Thoracic aorta (tissue), 2 donors: ENCODE measurements at regions not wholly inside any gene's neighbourhood (a gene's known extent, or its start where the extent isn't known, plus 50 kb on each side); places are given as distances from the start of the nearest gene placed in this dataset.

Experiments used
- ATAC-seq: fragments of 150-250 bp; one replicate; pipeline ENCODE4 v1.8.0; 2017; ENCODE audit warnings: low read depth; ENCODE audit not compliant: insufficient number of reproducible peaks, low FRiP score
- DNase-seq: peaks from one replicate; pipeline ENCODE4 v3.0.0-alpha.2; 2020; ENCODE audit warnings: low spot score
- H3K27ac ChIP-seq, 2 donors: fragments of 200-600 bp; sonication (generic); 1 replicate in 1 of 2; 2 replicates in 1 of 2; pipeline ENCODE4 v1.5.1; 2016; ENCODE audit warnings: mild to moderate bottlenecking in 2 of 2, moderate library complexity in 2 of 2
- H3K27me3 ChIP-seq: fragments of 200-600 bp; sonication (generic); replicated peaks from 2 replicates; pipeline ENCODE4 v1.6.0; 2016; ENCODE audit warnings: mild to moderate bottlenecking; ENCODE audit not compliant: insufficient read depth
- H3K36me3 ChIP-seq: fragments of 200-600 bp; sonication (generic); one replicate; pipeline ENCODE4 v1.5.1; 2016
- H3K4me1 ChIP-seq, 2 donors: fragments of 200-600 bp; sonication (generic); 1 replicate in 1 of 2; 2 replicates in 1 of 2; pipeline versions ENCODE4 v1.5.1 to v1.6.0; 2016; ENCODE audit warnings: low read depth in 2 of 2, mild to moderate bottlenecking in 1 of 2; ENCODE audit not compliant: control insufficient read depth in 1 of 2
- H3K4me3 ChIP-seq: fragments of 200-600 bp; sonication (generic); 2 replicates; pipeline ENCODE4 v1.5.1; 2016; ENCODE audit warnings: mild to moderate bottlenecking
- H3K9me3 ChIP-seq: fragments of 200-600 bp; sonication (generic); 2 replicates; pipeline ENCODE4 v1.5.1; 2016
- TF ChIP-seq, protein P1 (sequence below): fragments of 200-600 bp; sonication (generic); IDR thresholded peaks from one replicate; pipeline ENCODE4 v1.5.1; 2019; ENCODE audit warnings: antibody characterized with exemption

DNA sequence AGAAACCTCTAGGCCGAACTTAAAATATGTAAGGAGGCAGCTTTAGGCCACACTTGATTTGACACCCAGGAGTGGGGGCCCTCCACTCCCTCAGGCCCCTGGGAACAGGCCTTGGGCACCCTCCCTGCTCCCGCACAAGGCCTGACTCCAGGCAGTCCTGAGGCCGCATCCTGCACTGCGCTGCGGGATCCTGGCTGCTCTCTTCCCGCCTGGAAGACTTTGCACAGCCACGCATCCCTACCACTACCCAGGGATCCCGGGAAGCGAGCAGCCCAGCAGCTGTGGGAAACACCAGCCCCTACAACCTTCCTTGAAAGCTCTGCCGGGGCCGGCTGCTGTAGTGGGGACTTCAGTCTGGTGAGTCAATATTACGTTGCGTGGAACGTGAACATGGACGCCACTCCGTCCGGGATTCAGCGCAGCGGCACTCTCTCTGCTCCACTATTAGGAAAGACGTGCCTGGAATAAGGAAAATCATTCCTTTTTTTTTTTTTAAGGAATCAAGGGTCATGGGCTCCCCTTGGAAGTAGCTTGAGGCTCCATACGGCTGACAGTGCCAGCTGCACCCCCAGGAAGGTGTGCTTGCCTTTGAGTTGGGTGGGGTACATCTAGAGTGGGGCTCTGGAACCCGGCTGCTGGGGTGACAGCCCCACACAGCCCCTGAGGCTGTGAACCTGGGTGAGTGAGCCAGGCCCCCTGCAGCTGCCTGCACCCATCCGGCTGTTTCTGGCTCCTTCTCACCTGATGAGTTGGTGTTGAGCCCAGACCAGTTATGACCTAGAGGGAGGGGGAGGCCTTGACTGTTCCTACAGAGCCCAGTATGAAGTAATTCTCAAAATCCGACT, 119.2 kb upstream of the TMEM18 start:
- DNase-seq (no peak), ATAC-seq (no peak)
- Histone ChIP-seq H3K9me3 (no peaks in the 10 kb centered on the region), H3K4me3 (no peak overlapping the region), H3K36me3 (no peaks in the 10 kb centered on the region), H3K27ac (no peak overlapping the region), H3K4me1 (no peaks in the 10 kb centered on the region), H3K27me3 (no peaks in the 10 kb centered on the region)
- TF ChIP-seq, protein P1, sequence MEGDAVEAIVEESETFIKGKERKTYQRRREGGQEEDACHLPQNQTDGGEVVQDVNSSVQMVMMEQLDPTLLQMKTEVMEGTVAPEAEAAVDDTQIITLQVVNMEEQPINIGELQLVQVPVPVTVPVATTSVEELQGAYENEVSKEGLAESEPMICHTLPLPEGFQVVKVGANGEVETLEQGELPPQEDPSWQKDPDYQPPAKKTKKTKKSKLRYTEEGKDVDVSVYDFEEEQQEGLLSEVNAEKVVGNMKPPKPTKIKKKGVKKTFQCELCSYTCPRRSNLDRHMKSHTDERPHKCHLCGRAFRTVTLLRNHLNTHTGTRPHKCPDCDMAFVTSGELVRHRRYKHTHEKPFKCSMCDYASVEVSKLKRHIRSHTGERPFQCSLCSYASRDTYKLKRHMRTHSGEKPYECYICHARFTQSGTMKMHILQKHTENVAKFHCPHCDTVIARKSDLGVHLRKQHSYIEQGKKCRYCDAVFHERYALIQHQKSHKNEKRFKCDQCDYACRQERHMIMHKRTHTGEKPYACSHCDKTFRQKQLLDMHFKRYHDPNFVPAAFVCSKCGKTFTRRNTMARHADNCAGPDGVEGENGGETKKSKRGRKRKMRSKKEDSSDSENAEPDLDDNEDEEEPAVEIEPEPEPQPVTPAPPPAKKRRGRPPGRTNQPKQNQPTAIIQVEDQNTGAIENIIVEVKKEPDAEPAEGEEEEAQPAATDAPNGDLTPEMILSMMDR: no peak

DNA sequence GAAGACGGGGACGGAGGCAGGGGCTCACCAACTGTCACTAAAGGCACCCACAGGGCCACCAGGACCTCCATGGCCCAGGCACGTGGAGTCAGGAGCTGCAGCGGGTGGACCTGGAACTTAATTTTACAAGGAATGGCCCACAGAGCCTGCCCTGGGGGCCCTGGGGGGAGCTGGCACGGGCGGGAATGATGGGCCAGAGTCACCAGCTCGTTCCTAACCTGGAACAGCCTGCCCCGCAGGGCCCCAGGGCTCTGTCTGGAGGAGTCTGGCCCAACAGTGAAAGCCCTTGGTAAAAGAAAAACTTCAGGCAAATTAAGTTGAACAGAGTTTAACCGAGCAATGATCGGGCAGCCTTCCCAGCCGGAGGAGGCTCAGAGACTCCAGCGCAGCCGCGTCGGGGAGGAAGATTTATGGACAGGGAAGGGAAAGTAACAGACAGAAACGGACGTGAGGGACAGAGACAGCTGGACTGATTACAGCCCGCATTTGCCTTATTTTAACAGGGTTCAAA, 118.4 kb upstream of the TMEM18 start:
- Histone ChIP-seq H3K9me3 (no peaks in the 10 kb centered on the region), H3K36me3 (no peaks in the 10 kb centered on the region), H3K27me3 (no peaks in the 10 kb centered on the region), H3K4me3 (no peak overlapping the region), H3K4me1 (no peaks in the 10 kb centered on the region), H3K27ac (no peak overlapping the region)
- no peak for DNase-seq
- TF ChIP-seq, protein P1: no peak
- no peak for ATAC-seq

DNA sequence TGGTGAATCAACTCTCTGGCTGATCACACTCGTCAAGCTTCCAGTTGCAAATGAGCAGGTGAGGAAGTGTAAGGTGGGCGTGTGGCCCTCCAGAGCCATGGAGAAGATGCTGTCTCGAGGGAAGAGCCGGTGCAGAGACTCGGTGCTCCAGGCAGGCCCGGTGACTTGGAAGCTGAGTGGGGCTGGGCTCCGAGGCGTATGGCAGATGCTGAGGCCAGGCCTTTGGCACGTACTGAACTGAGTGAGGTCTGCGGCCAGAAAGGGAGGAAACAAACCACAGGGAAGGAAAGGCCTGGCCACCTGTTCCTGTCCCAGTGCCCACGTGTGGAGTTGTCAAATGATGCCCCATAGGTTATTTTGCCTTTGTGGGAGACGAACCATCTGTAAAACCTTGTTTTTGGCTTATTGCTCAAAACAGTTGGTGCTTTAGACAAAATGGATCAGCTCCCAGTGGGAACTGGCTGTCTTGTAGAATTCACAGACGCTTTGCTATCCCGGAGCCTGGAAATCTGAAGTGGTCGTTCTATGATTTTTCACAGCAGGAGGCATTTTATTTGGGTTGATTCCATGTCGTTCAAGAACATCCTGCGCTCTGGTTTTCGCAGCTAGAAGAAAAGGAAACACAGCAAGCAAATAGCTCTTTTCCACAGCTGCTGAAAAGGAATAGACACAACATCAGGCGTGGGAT, 117.5 kb upstream of the TMEM18 start:
- H3K27me3 ChIP-seq: no peaks in the 10 kb centered on the region
- no peaks in the 10 kb centered on the region for H3K9me3 ChIP-seq
- no peaks in the 10 kb centered on the region for H3K4me1 ChIP-seq
- H3K4me3 ChIP-seq: no peak overlapping the region
- no peaks in the 10 kb centered on the region for H3K36me3 ChIP-seq
- TF ChIP-seq, protein P1: no peak
- ATAC-seq (no peak), DNase-seq (no peak)
- no peak overlapping the region for H3K27ac ChIP-seq

DNA sequence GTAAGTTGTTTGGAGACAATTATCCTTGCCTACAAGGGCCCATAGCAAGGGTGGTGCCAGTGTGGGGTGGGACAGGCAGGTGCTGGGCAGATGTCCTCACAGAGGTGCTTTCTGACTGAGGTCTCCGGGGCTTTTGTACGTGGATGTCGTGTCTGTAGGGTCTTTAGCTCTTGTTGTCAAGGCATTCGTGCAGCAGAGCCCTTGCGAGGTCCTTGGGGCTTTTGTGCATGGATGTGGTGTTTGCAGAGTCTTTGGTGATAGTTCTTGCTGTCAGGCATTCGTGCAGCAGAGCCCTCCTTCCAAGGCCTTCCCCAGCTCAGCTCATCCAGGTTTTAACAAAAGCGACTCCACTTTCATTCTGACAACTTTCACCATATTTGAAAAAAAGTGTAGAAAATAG, 116.0 kb upstream of the TMEM18 start:
- Histone ChIP-seq H3K4me3 (no peak overlapping the region), H3K27me3 (no peaks in the 10 kb centered on the region), H3K4me1 (no peaks in the 10 kb centered on the region), H3K9me3 (no peaks in the 10 kb centered on the region), H3K27ac (no peak overlapping the region), H3K36me3 (no peaks in the 10 kb centered on the region)
- TF ChIP-seq, protein P1: no peak
- ATAC-seq (no peak), DNase-seq (no peak)

DNA sequence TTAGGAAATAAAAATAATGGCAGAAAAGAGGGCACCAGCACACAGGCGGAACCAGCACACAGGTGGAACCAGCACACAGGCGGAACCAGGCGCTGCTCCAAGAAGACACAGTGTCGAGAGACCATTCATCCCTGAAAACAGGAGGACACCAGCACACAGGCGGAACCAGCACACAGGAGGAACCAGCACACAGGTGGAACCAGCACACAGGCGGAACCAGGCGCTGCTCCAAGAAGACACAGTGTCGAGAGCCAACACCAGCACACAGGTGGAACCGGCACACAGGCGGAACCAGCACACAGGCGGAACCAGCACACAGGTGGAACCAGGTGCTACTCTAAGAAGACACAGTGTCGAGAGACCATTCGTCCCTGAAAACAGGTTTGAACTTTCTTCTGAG, 115.5 kb upstream of the TMEM18 start:
- no peak overlapping the region for H3K4me3 ChIP-seq
- H3K36me3 ChIP-seq: no peaks in the 10 kb centered on the region
- TF ChIP-seq, protein P1: no peak
- H3K9me3 ChIP-seq: no peaks in the 10 kb centered on the region
- H3K27ac ChIP-seq: no peak overlapping the region
- ATAC-seq (no peak), DNase-seq (no peak)
- no peaks in the 10 kb centered on the region for H3K27me3 ChIP-seq
- H3K4me1 ChIP-seq: no peaks in the 10 kb centered on the region
